ENCODE measurements at regions not wholly inside any gene's neighbourhood (a gene's known extent, or its start where the extent isn't known, plus 50 kb on each side); places are given as distances from the start of the nearest gene placed in this dataset.
"Not testable (repeated sequence)": the region's sequence is repeated elsewhere in the genome, so short reads cannot be mapped to it uniquely, and the experiment has no call there.

DNA sequence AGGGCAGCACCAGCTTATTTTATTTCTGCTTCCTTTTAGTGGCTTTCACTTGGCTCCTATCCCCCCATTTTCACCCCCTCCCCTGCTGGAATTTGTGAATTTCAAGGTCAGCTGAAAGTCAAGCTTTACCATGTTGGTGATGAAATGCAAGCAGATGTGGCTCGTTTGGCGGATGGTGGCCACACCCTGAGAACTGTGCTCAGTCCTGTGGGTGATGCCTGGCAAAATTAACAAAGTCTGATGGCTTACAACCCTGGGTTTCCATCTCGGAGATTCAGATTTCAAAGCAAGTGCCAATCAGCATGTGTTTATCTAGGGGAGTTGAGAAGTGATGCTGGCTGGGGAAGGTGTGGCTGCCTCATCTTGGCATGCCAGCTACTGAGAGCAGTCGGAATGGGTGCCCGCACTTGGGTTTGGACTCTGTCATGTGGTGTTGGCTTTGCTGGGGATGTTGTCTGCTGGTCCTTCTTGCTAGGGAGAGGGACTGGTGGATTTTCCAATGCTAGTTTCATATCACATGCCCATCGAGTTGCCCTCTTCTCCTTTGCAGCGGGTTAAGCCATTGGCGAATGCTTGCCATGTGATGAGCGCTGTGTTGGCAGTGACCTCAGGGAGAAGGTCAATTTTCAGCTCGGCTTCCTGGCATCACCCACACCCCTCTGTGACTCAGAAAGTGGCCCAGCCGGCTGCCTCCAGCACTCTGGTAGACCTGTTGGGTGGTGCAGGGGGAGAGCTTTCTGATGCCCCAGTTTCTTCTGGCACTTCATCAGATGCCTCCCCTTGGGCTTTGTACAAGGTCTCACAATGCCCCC, 77.0 kb upstream of the PITX1 start:
- no peak for DNase-seq

DNA sequence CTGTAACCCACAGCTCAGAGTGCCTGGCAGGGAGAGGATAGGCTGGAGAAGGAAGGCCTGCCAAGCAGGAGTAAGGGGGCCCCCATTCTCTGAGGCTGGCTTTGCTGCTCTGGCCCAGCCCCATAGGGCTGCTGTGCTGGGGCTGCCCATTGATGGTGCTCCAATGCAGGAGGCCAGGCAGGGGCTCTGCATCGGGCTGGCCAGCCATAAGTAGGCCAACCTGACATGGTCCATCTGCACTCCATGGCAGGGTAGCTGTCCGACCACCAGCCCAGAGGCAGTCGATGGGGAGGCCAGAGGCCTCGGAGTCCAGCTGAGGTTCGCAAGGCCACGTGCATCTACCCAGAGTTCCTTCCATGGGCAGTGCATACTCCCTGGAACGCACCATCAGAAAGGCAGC, 75.0 kb upstream of the PITX1 start:
- DNase-seq, result no peak

DNA sequence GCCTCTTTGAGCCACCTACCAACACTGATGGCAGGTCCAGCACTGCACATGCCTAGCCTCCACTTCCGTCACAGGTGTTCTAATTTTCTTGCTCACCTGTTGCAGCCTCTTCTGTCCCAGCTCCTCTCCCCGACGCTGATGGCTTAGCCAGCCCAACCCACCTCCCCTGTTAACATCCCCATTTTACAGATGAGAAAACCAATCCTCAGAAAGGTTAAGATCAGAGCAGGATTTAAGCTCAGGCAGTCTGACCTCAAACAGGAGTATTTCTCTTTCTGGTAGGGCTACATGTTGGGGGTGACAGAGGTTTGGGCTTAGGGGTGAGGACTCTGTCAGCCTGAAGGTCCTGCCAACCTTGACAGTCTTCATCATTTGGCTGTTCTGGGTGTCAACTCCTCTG, 74.5 kb upstream of the PITX1 start:
- no peak for DNase-seq

DNA sequence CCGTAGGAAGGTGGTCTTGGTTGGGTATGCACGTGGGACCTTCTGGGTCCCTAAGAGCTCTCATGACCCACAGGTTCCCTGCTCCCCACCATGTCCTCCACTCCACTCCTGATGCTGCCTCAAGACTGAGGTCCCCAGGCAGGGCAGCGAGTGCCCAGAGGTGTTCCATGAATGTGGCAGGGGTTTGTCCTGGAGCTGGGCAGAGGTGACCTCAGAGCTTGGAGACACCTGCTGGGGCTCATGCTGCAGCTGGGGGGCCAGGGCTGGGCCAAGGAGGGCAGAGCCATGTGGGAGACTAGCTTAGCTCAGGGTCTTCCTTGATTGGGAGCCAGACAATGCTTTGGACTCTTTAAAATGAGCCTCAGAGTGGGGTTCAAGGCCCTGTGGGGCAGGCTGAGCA, 74.0 kb upstream of the PITX1 start:
- no peak for DNase-seq

DNA sequence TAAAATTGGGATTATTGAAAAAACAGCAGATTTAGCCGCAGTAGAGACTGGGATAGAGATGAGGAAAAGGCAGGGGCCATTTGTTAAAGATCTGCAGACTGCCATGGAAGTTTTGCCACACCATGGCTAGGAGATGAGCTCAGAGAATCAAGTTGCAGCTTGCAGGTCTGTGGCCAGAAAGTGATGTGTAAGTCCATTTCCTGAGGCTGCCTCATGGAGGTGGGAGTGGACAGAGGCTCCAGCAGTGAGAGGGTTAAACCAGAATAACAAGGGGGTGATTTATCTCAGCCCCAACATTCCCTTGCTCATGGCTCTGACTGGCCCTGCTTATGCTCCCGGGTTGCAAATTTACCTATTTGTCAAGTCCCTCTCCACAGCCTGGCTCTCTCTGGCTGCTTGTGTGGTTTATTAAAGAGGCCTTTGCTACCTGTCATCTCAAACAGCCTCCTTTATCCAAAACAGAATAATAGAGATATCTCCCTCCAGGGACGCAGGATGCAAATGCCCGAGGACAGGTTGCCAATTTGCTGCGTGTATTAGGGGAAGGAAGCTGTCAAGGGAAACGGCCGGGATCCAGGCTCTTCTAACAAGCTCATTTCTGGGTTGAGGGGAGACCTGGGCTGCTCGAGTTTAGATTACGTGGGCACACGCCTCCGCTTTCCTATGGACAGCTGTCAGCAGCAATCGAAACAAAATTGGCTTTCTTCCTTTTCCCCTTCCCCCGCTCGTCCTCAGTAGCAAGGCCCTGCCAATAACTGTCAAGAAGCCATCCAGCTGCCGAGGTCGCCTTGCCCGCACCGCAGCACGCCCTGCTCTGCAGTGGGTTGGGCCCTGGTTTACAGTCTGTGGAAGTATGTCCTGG, 72.8 kb upstream of the PITX1 start:
- DNase-seq, result peak; percentile 38

DNA sequence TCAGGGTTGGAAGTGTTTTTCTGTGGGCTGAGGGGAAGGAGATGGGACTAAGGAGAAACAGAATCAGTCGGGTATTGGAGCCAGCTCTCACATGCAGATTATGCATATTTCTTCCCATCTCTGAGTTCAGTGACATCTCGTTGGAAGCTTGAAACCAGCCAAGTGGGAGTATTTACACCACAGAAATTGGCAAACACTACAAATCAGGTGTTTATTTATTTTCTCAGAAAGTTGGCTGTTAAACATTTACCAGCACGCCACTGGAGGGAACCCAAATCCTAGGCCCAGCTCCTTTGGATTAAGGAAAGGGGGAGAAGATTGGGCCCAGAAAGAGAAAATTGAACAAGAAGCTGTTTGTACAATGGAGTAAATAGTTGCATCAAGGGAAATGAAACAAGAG, 72.1 kb upstream of the PITX1 start:
- no peak for DNase-seq

DNA sequence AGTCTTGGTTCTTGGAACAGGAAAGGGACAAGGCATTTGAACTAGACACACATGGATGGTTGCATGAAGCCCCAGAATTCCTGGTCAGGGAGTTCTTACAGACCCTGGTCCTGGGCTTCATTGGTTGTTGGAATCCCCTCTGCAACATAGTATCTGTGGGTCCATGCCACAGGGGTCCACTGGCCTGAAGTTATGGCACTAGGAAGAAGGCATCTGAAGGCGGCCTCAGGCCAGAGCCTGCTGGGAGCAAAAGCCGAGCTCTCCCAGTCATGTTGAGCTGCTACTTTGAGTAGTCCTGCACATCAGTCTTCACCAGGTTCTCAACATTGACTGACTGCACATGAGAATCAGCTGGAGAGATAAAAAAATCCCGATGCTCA, 71.1 kb upstream of the PITX1 start:
- no peak for DNase-seq

DNA sequence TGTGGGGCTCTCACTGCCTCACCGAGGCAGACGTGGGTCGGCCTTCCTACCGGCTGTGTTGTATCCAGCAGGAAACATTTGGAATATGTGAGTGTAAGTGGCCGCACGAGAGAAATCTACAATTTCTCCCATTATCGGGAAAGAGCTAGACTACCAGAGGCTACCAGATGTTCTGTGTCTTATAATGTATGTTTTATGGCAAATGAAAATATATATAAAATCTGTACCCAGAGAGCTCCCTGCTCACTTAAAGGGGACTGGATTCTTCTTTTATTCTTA, 69.5 kb upstream of the PITX1 start:
- DNase-seq, result no peak

DNA sequence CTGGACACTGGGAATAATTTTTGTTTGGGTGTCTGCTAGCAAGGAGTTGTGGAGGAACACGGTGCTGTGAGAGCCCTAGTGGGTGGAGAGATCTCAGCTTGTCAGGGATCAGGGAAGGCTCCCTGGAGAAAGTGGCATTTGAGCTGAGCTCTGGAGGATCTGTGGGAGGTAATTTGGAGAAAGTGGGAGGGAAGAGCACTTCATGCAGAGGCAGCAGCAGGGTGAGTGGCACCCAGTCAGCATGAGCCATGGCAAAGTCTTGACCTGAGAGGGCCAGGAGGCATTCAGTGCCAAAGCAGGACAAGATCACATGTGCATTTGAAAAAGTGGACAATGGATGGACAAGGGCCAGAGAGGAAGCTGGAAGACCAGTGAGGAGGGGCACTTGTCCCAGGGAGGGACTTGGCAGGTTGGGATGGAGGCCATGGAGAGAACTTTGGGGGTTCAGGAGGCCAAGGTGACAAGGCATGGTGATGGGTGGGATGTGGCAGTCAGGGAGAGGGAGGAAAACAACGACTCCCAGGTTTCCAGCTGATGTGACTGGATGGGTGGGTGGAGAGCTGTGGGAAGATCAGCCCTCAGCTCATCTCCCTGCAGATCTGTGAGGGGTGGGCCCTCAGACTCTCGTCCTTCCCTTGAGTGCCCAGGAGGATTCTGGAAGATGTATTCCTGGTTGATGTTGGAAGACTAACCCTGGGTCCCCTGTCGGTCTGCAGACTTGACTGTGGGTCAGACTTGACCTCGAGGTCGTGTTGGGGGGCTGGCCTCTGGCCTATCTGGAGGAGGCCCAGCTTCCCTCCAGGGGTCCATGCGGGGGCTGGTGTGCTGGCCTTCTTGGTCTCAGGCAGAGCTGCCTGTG, 68.9 kb upstream of the PITX1 start:
- DNase-seq, result no peak

DNA sequence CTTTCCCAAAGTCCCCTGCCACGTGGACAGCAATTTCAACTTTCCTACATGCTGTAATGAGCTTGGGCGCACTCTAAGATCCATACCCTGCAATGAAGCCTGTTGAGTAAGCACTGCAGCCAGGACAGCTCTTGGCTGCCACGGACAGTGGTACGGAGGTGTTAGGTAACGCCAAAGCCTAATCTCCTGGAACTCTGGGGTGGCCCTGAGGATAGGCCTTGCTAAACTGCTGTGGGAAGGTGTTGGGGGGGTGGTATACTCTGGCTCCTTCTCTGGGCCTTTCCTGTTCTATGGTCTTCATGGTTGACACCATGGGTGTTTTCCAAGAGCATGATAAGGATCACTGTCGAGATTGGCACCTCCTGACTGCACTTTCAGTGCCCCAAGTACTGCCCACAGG, 66.4 kb upstream of the PITX1 start:
- DNase-seq, result no peak

DNA sequence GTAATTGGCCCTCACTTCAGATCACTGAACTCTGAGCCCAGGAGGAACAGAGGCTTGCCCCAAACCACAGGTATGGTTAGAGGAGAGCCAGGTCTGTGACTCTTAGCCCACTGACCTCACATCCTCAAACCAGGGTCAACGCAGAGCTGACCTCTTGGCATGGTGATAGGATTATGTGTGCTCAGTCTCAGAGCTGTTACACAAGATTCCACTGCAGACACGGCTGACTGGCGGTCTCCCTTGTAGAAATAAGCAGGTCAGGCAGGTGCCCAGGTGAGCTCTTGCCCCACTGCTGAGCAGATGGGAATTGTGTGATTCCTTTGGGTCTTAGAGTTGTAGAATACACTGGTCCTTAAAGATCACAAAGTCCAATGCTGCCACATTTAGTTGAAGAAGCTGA, 66.0 kb upstream of the PITX1 start:
- no peak for DNase-seq

DNA sequence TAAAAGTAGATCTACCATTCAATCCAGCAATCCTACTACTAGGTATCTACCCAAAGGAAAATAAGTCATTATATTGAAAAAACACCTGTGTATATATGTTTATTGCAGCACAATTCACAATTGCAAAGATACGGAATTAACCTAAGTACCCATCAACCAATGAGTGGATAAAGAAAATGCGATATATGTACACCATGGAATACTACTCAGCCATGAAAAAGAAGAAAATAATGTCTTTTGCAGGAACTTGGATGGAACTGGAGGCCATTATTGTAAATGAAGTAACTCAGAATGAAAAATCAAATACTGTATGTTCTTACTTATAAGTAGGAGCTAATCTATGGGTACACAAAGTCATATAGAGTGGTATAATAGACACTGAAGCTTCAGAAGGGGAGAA, 63.4 kb upstream of the PITX1 start:
- no peak for DNase-seq

DNA sequence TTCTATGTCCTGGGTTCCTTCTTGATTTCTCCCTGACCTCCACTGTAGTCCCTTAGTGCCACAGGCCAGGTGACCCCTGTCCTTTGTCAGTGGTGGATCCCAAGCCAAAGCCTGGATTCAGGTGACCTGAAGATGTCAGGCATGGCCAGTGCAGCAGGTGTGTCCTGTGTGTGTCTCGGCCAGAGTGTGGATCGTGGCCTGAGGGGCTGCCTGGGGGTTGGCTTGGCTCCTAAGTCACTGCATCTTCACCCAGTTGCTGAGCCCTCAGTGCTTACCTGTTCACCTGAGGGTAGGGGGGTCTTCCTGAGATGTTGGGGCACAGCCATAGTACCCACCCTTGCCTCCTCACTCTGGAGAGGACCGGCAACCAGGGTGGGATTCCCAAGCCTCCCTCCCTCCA, 61.8 kb upstream of the PITX1 start:
- no peak for DNase-seq

DNA sequence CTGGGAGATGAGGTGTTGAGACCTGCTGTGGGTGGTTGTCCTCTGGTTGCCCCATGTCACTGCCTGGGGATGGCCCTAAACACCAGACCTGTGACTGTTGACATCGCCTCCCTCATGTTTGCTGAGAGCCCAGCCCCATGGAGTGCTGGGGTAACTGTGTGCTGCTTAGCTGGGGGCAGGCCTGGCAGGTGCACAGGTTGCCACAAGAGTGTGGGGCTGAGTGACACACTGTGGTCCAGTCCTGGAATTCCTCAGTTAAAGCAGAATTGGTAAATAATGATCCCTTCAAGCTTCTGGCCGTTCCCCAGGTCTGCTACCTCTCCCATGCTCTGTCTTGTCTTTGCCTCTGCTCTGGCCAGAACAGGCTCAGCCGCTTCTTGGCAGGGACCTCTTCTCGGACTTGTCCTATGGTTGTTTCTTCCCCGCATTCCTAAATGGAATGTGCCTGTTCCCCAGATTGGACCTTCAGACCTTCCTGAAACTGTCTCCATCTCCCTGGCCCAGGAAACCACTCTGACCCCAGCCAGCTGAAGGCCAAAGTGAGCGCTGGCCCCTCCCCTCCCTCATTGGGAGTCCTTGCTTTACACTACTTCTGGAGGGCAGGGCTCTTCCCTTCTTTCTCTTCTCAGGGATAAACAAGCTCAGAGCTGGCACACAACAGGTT, 61.2 kb upstream of the PITX1 start:
- no peak for DNase-seq

DNA sequence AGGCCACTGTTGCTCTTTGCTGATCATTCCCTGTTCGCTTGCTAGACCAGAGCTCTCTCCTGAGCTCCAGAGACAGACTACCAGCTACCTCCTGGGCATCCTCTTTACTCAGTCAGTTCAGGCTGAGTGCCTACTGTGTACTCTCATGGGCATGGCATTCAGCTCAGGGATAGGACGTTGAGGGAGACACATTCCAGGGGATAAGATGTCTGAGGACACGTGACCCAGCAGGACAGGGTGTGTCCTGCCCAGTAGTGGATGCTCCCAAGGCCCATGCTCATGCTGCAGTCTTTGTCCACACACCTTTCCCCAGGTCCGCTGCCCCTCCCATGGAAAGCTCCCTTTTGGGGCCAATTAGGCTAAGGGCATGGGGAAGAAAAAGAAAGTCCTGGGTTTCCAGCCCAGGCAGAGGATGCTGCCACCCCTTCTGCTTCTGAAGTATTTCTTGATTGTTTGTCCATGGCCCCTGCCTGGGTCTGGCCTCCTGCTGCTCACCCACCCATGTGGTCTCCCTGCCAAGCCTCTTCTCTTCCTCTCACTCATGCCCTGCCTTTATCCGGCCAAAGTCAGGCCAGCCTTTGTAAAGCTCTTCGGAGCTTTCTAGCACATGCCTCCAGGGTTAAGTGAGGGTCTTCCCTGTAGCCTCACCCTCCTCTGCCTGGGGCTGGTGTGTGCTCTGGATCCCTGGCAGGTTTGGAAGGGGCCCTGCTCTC, 60.5 kb upstream of the PITX1 start:
- no peak for DNase-seq

DNA sequence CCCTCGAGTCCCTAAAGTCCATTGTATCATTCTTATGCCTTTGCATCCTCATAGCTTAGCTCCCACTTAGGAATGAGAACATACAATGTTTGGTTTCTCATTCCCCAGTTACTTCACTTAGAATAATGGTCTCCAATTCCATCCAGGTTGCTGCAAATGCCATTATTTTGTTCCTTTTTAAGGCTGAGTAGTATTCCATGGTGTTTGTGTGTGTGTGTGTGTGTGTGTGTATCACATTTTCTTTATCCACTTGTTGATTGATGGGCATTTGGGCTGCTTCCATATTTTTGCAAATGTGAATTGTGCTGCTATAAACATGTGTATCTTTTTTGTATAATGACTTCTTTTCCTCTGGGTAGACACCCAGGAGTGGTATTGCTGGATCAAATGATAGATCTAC, 59.5 kb upstream of the PITX1 start:
- not testable (repeated sequence) for DNase-seq

DNA sequence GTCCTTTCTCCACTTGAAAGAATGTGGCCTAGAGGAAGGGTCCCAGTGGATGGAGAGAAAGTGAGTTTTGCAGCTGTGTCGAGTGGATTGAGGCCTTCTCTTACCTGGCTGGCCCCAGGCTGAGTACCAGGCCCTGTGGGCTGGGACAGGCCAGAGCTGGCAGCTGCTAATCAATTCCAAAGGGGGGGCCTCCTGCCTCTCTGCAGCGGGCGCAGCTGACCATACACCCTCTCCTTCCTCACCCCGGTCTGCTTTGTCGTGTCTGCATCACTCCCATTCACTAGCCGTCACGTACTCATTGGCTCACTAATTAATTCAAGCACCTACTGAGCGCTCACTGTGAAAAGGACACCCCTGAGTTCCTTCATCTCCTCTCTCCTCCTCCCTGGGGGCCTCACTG, 58.4 kb upstream of the PITX1 start:
- DNase-seq, result no peak

DNA sequence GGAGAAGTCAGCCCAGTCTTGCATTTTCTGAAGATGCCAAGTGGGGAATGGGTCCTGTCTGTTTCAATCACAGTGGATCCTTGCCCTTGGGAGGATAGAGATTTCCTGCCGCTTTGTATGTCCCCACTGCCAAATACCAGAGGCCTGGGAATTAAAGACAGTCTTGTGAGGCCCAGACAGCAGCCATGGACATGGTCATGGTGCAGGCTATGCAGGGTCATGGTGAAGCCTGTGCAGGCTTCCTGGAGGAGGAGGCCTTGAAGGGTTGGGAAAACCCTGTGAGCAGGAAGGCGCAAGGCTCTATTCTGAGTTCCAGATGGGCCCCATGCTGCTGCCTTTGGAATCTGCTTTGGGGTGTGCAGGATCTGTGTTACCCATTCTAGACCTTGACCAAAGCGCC, 57.3 kb upstream of the PITX1 start:
- no peak for DNase-seq

DNA sequence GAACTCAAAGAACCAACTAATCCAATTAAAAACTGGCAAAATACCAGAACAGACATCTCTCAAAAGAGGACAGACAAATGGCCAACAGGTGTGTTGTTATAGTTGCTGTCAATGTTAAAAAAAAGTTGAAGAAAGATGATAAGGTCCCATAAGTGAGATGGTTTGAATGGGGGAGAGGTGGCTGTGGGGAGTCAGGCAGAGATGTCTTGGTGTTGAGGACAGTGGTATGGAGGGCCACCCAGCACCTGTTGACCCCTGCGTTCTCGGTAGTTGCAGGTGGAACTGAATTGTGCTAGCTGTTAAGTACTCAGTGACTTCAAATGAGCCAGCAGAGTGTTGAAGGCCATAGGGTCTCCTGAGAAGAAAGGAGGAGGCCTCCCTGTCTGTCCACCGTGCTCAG, 55.9 kb upstream of the PITX1 start:
- DNase-seq, result peak; percentile 15

DNA sequence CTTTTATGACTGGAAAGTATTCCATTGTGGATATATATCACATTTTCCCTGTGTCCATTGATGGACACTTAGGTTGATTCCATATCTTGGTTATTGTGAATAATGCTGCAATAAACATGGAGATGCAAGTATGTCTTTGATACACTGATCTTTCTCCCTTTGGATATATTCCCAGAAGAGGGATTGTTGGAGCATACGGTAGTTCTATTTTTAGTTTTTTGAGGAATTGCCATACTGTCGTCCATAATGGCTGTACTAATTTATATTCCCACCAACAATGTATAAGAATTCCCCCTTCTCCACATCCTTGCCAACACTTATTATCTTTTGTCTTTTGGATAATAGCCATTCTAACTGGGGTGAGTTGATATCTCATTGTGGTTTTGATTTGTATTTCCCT, 54.9 kb upstream of the PITX1 start:
- no peak for DNase-seq

DNA sequence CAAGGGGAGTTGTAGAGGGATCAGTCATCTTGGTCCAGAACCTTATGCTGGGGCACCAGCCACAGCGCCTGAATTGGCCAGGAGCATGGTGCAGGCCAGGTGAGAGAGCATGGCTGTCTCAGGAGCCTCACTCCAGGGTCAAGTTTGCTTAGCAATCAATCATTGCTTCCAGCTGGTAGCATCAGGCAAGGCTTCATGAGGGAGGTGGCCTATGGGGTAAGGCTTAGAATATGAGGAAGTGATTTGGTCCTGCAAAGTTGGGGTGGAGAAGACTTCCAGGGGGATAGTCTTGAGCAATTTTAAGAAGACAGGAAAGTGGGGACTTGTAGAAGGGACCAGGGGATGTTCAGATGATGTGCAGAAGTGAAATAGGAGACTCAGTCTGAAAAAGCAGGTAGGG, 53.9 kb upstream of the PITX1 start:
- DNase-seq, result no peak

DNA sequence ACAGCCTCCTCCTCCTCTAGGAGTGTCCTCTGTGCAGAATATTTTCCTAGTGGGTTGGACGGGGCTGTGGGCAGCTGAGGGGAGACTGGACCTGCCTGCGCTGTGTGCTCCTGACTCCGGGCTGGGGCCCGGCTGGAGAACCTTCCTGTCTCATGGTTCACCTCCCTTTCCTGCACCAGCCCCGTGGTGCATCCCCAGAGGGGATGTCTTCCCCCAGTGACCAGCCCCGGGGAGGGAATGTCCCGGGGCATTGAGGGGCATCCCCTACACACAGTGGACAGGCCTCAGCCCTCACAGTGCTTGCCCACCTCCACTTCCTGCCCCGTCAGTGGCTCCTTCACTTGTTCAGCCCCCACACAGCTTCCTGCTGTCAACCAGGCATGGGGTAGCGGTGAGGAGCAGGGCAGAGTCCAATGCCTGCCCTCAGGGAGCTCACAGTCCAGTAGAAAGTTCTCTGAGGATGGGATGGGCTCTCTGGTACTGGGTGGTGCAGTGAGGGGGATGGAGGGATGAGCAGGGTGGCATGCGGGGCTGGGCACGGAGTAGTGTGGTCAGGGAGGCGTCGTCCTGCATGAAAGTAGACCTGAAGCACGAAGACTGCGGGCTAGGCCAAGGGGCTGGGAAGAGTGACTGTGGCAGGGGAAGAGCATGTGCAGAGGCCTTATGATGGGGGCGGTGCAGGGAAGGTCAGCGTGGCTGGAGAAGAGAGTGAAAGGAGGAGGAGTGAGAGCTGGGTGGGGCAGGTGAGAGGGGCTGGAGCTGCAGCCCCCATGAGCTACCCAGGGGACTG, 52.1 kb upstream of the PITX1 start:
- DNase-seq, result no peak
